GM12878 (cell line): ENCODE measurements at regions not wholly inside any gene's neighbourhood (a gene's known extent, or its start where the extent isn't known, plus 50 kb on each side); places are given as distances from the start of the nearest gene placed in this dataset.

Experiments used
- ATAC-seq: fragments of 200-7000 bp; cut with Tn5 transposase; 3 replicates; pipeline ENCODE4 v1.9.1; 2020; ENCODE audit warnings: mild to moderate bottlenecking, moderate library complexity
- BruUV-seq: library from RNA; stranded (reverse); fragments of 400-500 nt; replicated peaks from 2 replicates; lab custom pipeline; 2021; lab: Mats Ljungman, UMichigan
- CTCF ChIA-PET: fragments of 300-600 bp; sonication (Branson Sonifier 250); formaldehyde crosslinking; extraction: SDS; loops from one replicate; lab custom pipeline; 2021; ENCODE audit warnings: inconsistent platforms; lab: Yijun Ruan, JAX
- POLR2A ChIA-PET: fragments of 350-600 bp; formaldehyde crosslinking; extraction: SDS; loops from one replicate; lab custom pipeline; 2021; ENCODE audit warnings: inconsistent platforms; lab: Charles Lee
- RAD21 ChIA-PET: fragments of 300-600 bp; sonication (Branson Sonifier 250); formaldehyde crosslinking; loops from one replicate; lab custom pipeline; 2023; ENCODE audit warnings: antibody characterized with exemption; ENCODE audit not compliant: unreplicated experiment; lab: Charles Lee
- SMC1A ChIA-PET: fragments of 300-600 bp; sonication (Branson Sonifier 250); formaldehyde crosslinking; loops from one replicate; lab custom pipeline; 2023; ENCODE audit not compliant: unreplicated experiment, uncharacterized antibody; lab: Charles Lee
- DNase-seq: peaks from one replicate; pipeline ENCODE4 v3.0.0-alpha.2; 2011; ENCODE audit warnings: low read depth, low spot score
- FAIRE-seq: peaks from 3 replicates; lab custom pipeline; 2011; peaks lifted over from hg19 to GRCh38; lab: Jason Lieb, UNC
- H2AFZ ChIP-seq: 2 replicates; pipeline ENCODE4 v1.6.0; 2011; ENCODE audit warnings: low read depth, low read length, control low read depth; ENCODE audit not compliant: control insufficient read depth
- H3K27ac ChIP-seq: 2 replicates; pipeline ENCODE4 v1.5.1; 2011; ENCODE audit warnings: control low read depth; ENCODE audit not compliant: control insufficient read depth, insufficient read depth
- H3K27me3 ChIP-seq, 2 experiments: replicated peaks in 1 of 2; 2 replicates each; pipeline versions ENCODE4 v1.6.0 to v1.6.1; 2011; ENCODE audit warnings: low read length in 1 of 2; ENCODE audit not compliant: control insufficient read depth in 2 of 2, insufficient read depth in 2 of 2
- H3K36me3 ChIP-seq, 2 experiments: 2 replicates each; pipeline ENCODE4 v1.5.1; 2011; ENCODE audit warnings: low read length in 1 of 2; ENCODE audit not compliant: control insufficient read depth in 2 of 2, insufficient read depth in 2 of 2
- H3K4me1 ChIP-seq: 2 replicates; pipeline ENCODE4 v1.6.1; 2011; ENCODE audit warnings: mild to moderate bottlenecking, low read length, moderate library complexity, mixed read lengths; ENCODE audit not compliant: control insufficient read depth, insufficient read depth
- H3K4me2 ChIP-seq: 2 replicates; pipeline ENCODE4 v1.6.0; 2011; ENCODE audit warnings: control low read depth; ENCODE audit not compliant: control insufficient read depth, insufficient read depth
- H3K4me3 ChIP-seq: fragments of 200-600 bp; sonication (generic); 2 replicates; pipeline ENCODE4 v1.5.1; 2016
- H3K79me2 ChIP-seq: 2 replicates; pipeline ENCODE4 v1.6.0; 2011; ENCODE audit warnings: low read length; ENCODE audit not compliant: control insufficient read depth, insufficient read depth
- H3K9ac ChIP-seq: 2 replicates; pipeline ENCODE4 v1.8.0; 2011; ENCODE audit warnings: low read length, control low read depth, mixed read lengths; ENCODE audit not compliant: control insufficient read depth, insufficient read depth
- H3K9me3 ChIP-seq: replicated peaks from 3 replicates; pipeline ENCODE4 v1.5.1; 2011; ENCODE audit warnings: mild to moderate bottlenecking, low read length; ENCODE audit not compliant: control insufficient read depth, insufficient read depth
- H4K20me1 ChIP-seq: 2 replicates; pipeline ENCODE4 v1.6.0; 2011; ENCODE audit not compliant: control insufficient read depth, insufficient read depth
- ATF7 ChIP-seq: fragments of 450-650 bp; IDR thresholded peaks from 2 replicates; pipeline ENCODE4 v1.6.1; 2016; ENCODE audit warnings: low read depth, mild to moderate bottlenecking
- CEBPB ChIP-seq, 2 experiments: fragments of 150-350 bp in 1 of 2; IDR thresholded peaks; 2 replicates each; pipeline ENCODE4 v1.6.1; 2012 to 2014; ENCODE audit warnings: low read depth in 2 of 2, low read length in 2 of 2, borderline replicate concordance in 1 of 2, inconsistent platforms in 1 of 2
- CHD4 ChIP-seq: fragments of 200-600 bp; sonication (generic); IDR thresholded peaks from 2 replicates; pipeline ENCODE4 v1.6.1; 2016; ENCODE audit warnings: mild to moderate bottlenecking
- FOXM1 ChIP-seq: IDR thresholded peaks from 2 replicates; pipeline ENCODE4 v1.6.1; 2012; ENCODE audit warnings: low read depth, mild to moderate bottlenecking, inconsistent platforms, low read length, moderate library complexity
- KLF5 ChIP-seq: fragments of 450-650 bp; IDR thresholded peaks from 2 replicates; pipeline ENCODE4 v1.6.1; 2014; ENCODE audit warnings: mild to moderate bottlenecking; ENCODE audit not compliant: partially characterized antibody
- MLLT1 ChIP-seq: fragments of 450-650 bp; IDR thresholded peaks from 2 replicates; pipeline ENCODE4 v1.6.1; 2016; ENCODE audit warnings: mild to moderate bottlenecking
- MXI1 ChIP-seq: fragments of 150-350 bp; IDR thresholded peaks from 2 replicates; pipeline ENCODE4 v1.6.1; 2011; ENCODE audit warnings: low read depth, mild to moderate bottlenecking, inconsistent platforms, low read length, improper control_type of control experiment
- NR2F1 ChIP-seq: fragments of 450-650 bp; conservative IDR thresholded peaks from 2 replicates; pipeline ENCODE4 v1.6.1; 2017; ENCODE audit warnings: mild to moderate bottlenecking
- SIN3A ChIP-seq: IDR thresholded peaks from 2 replicates; pipeline ENCODE4 v1.6.1; 2012; ENCODE audit warnings: low read depth, low read length, improper control_type of control experiment
- SKIL ChIP-seq: fragments of 450-650 bp; IDR thresholded peaks from 2 replicates; pipeline ENCODE4 v1.6.1; 2017; ENCODE audit warnings: mild to moderate bottlenecking, low read depth, inconsistent platforms; ENCODE audit not compliant: poor library complexity, severe bottlenecking
- SMAD5 ChIP-seq: IDR thresholded peaks from 2 replicates; pipeline ENCODE4 v1.6.1; 2016; ENCODE audit warnings: antibody characterized with exemption, low read depth
- USF1 ChIP-seq: IDR thresholded peaks from 2 replicates; pipeline ENCODE4 v1.6.1; 2011; ENCODE audit warnings: borderline replicate concordance, low read depth, mild to moderate bottlenecking, moderate library complexity, mixed read lengths, low read length; ENCODE audit not compliant: insufficient read depth; ENCODE audit errors: extremely low read length
- WRNIP1 ChIP-seq: IDR thresholded peaks from 2 replicates; pipeline ENCODE4 v1.6.1; 2011; ENCODE audit warnings: low read depth, low read length, improper control_type of control experiment, borderline replicate concordance
- YBX1 ChIP-seq: fragments of 450-650 bp; IDR thresholded peaks from 2 replicates; pipeline ENCODE4 v1.6.1; 2016; ENCODE audit warnings: antibody characterized with exemption
- ZNF622 ChIP-seq: fragments of 450-650 bp; IDR thresholded peaks from 2 replicates; pipeline ENCODE4 v1.6.1; 2017; ENCODE audit warnings: mild to moderate bottlenecking, inconsistent platforms
- in situ Hi-C: fragments of 300-500 bp; cut with MboI; formaldehyde crosslinking; loops from 9 replicates; pipeline ENCODE4 v1.14.3; 2018; ENCODE audit warnings: mixed read lengths
- intact Hi-C: fragments of 100-400 bp; cut with micrococcal nuclease; formaldehyde crosslinking; loops from one replicate; pipeline ENCODE4 v1.14.2; 2022; ENCODE audit not compliant: unreplicated experiment

GRCh38 chr11:109147726-109148125 is 274.3 kb upstream of the C11orf87 start:
- Histone ChIP-seq H2AFZ (no peak overlapping the region), H3K4me1 (no peaks in the 10 kb centered on the region), H3K9me3 (no peaks in the 10 kb centered on the region), H3K9ac (no peak overlapping the region), H3K27ac (no peak overlapping the region), H3K36me3 (no peaks in the 10 kb centered on the region), H4K20me1 (no peaks in the 10 kb centered on the region), H3K79me2 (no peaks in the 10 kb centered on the region), H3K4me2 (no peak overlapping the region), H3K27me3 (no peaks in the 10 kb centered on the region), H3K4me3 (no peak overlapping the region)
- FAIRE-seq (no peak), DNase-seq (no peak), ATAC-seq (no peak)
- RAD21 ChIA-PET, result interaction anchor here (1.2 kb wide), 1 partner anchor 162 kb away, joined by 3 read pairs; no protein-coding TSS in a partner anchor
- CTCF ChIA-PET, result no interaction called here
- POLR2A ChIA-PET, result no interaction called here
- no peak for TF ChIP-seq YBX1
- no peak for TF ChIP-seq CHD4
- no peak for TF ChIP-seq KLF5
- no peak for TF ChIP-seq MLLT1
- no peak for TF ChIP-seq ATF7
- no peak for TF ChIP-seq WRNIP1
- no peak for TF ChIP-seq NR2F1
- no peak for TF ChIP-seq CEBPB (IDR thresholded peaks at IDR 0.05; ENCODE audit: borderline replicate concordance in 1 of 2, low read depth in 2 of 2, low read length in 2 of 2)
- no peak for TF ChIP-seq SMAD5
- TF ChIP-seq USF1, result no peak
- no peak for TF ChIP-seq MXI1
- no peak for TF ChIP-seq SIN3A
- TF ChIP-seq FOXM1, result no peak
- no peak for TF ChIP-seq ZNF622
- TF ChIP-seq SKIL, result no peak
- SMC1A ChIA-PET, result interaction anchor here (1.0 kb wide), 1 partner anchor 38 kb away, joined by 3 read pairs; no protein-coding TSS in a partner anchor
- intact Hi-C loops (no loop called here), in situ Hi-C loops (no loop called here)
- BruUV-seq, result no TSS peak
